H1 (cell line): ENCODE measurements at regions not wholly inside any gene's neighbourhood (a gene's known extent, or its start where the extent isn't known, plus 50 kb on each side); places are given as distances from the start of the nearest gene placed in this dataset.

ENCODE experiments used
- CTCF ChIA-PET: fragments of 300-600 bp; sonication (Branson Sonifier 250); formaldehyde crosslinking; loops from one replicate; lab custom pipeline; 2021; ENCODE audit not compliant: partially characterized antibody; lab: Charles Lee
- POLR2A ChIA-PET: fragments of 300-600 bp; sonication (Branson Sonifier 250); formaldehyde crosslinking; loops from one replicate; lab custom pipeline; 2021; ENCODE audit warnings: inconsistent platforms; ENCODE audit not compliant: partially characterized antibody; lab: Charles Lee
- DNase-seq, 2 experiments: peaks; one replicate each; pipeline versions ENCODE4 v3.0.0 to v3.0.0-alpha.2; 2010 to 2022; ENCODE audit warnings: low spot score in 2 of 2, low read depth in 1 of 2, mixed read lengths in 1 of 2
- FAIRE-seq: peaks from 2 replicates; lab custom pipeline; 2011; peaks lifted over from hg19 to GRCh38; lab: Jason Lieb, UNC
- H2AFZ ChIP-seq: 2 replicates; pipeline ENCODE4 v1.8.1; 2012; ENCODE audit warnings: low read length, inconsistent platforms
- H2AK5ac ChIP-seq: 2 replicates; pipeline ENCODE4 v1.6.1; 2013; ENCODE audit warnings: low read depth, low read length
- H2BK120ac ChIP-seq: replicated peaks from 2 replicates; pipeline ENCODE3; 2013; ENCODE audit warnings: low read depth, low read length, inconsistent platforms
- H2BK12ac ChIP-seq: 2 replicates; pipeline ENCODE4 v1.6.1; 2013; ENCODE audit warnings: low read depth, low read length
- H2BK15ac ChIP-seq: 2 replicates; pipeline ENCODE4 v1.6.1; 2013; ENCODE audit warnings: low read length
- H2BK20ac ChIP-seq: 2 replicates; pipeline ENCODE4 v1.6.1; 2013; ENCODE audit warnings: low read length
- H2BK5ac ChIP-seq: 2 replicates; pipeline ENCODE4 v1.6.1; 2013; ENCODE audit warnings: low read depth, low read length
- H3K14ac ChIP-seq: 2 replicates; pipeline ENCODE4 v1.6.1; 2013; ENCODE audit warnings: inconsistent platforms; ENCODE audit not compliant: insufficient read length
- H3K18ac ChIP-seq: 2 replicates; pipeline ENCODE4 v1.6.1; 2013; ENCODE audit warnings: low read length; ENCODE audit errors: extremely low read depth
- H3K23ac ChIP-seq: 2 replicates; pipeline ENCODE4 v1.6.1; 2013; ENCODE audit warnings: inconsistent platforms; ENCODE audit not compliant: insufficient read length
- H3K23me2 ChIP-seq: 2 replicates; pipeline ENCODE4 v1.6.1; 2013; ENCODE audit warnings: low read depth, low read length
- H3K27ac ChIP-seq: 2 replicates; pipeline ENCODE4 v1.6.1; 2011; ENCODE audit warnings: low read depth, low read length, inconsistent platforms
- H3K27me3 ChIP-seq, 4 experiments: replicated peaks in 1 of 4; 1 replicate in 1 of 4; 2 replicates in 3 of 4; pipeline versions ENCODE4 v1.6.1 to v1.8.1; 2011 to 2013; ENCODE audit warnings: low read length in 3 of 4, mild to moderate bottlenecking in 3 of 4, inconsistent platforms in 2 of 4, mixed read lengths in 2 of 4, moderate library complexity in 1 of 4; ENCODE audit not compliant: control insufficient read depth in 3 of 4, insufficient read depth in 3 of 4; ENCODE audit errors: extremely low read depth in 1 of 4
- H3K36me3 ChIP-seq, 4 experiments: 2 replicates each; pipeline versions ENCODE4 v1.6.1 to v1.8.1; 2011 to 2013; ENCODE audit warnings: mild to moderate bottlenecking in 4 of 4, low read length in 3 of 4, moderate library complexity in 2 of 4, control low read depth in 1 of 4, inconsistent platforms in 1 of 4; ENCODE audit not compliant: insufficient read depth in 4 of 4, control insufficient read depth in 2 of 4
- H3K4ac ChIP-seq: replicated peaks from 2 replicates; pipeline ENCODE3; 2013; ENCODE audit warnings: low read length, low read depth, mixed read lengths, inconsistent platforms; ENCODE audit not compliant: insufficient read length
- H3K4me1 ChIP-seq, 4 experiments: replicated peaks in 1 of 4; 1 replicate in 1 of 4; 2 replicates in 3 of 4; pipeline versions ENCODE4 v1.6.1 to v1.8.1; 2011 to 2013; ENCODE audit warnings: low read length in 3 of 4, inconsistent platforms in 2 of 4, mixed read lengths in 1 of 4; ENCODE audit not compliant: insufficient read depth in 4 of 4, control insufficient read depth in 3 of 4
- H3K4me2 ChIP-seq, 2 experiments: 2 replicates each; pipeline versions ENCODE4 v1.6.1 to v1.8.1; 2011 to 2013; ENCODE audit warnings: low read depth in 2 of 2, low read length in 2 of 2, control low read depth in 1 of 2, inconsistent platforms in 1 of 2, mild to moderate bottlenecking in 1 of 2; ENCODE audit not compliant: insufficient read depth in 1 of 2
- H3K4me3 ChIP-seq, 4 experiments: fragments of 200-600, 300-600 bp in 1 of 4; sonication (generic), shearing (Covaris generic), sonication (Bioruptor Twin) in 1 of 4; 2 replicates each; pipeline versions ENCODE4 v1.5.1 to v1.8.1; 2011 to 2016; ENCODE audit warnings: low read length in 4 of 4, low read depth in 3 of 4, control low read depth in 2 of 4, inconsistent platforms in 2 of 4, mild to moderate bottlenecking in 2 of 4, mixed read lengths in 1 of 4, moderate library complexity in 1 of 4; ENCODE audit not compliant: insufficient read depth in 2 of 4; ENCODE audit errors: extremely low read depth in 1 of 4
- H3K56ac ChIP-seq: replicated peaks from 2 replicates; pipeline ENCODE3; 2013; ENCODE audit warnings: low read depth, mild to moderate bottlenecking, mixed read lengths, low read length, inconsistent platforms; ENCODE audit not compliant: insufficient read length
- H3K79me1 ChIP-seq: 2 replicates; pipeline ENCODE4 v1.6.1; 2013; ENCODE audit warnings: low read depth, low read length, control low read depth
- H3K79me2 ChIP-seq, 2 experiments: 2 replicates each; pipeline versions ENCODE4 v1.6.1 to v1.8.1; 2012 to 2013; ENCODE audit warnings: low read length in 2 of 2, mild to moderate bottlenecking in 2 of 2, inconsistent platforms in 1 of 2; ENCODE audit not compliant: insufficient read depth in 2 of 2, control insufficient read depth in 1 of 2
- H3K9ac ChIP-seq, 4 experiments: replicated peaks in 1 of 4; 1 replicate in 1 of 4; 2 replicates in 3 of 4; pipeline versions ENCODE4 v1.6.1 to v1.8.1; 2011 to 2013; ENCODE audit warnings: low read depth in 3 of 4, low read length in 3 of 4, control low read depth in 2 of 4, mild to moderate bottlenecking in 2 of 4, moderate library complexity in 2 of 4, inconsistent platforms in 1 of 4; ENCODE audit errors: extremely low read depth in 1 of 4
- H3K9me3 ChIP-seq, 2 experiments: 2 replicates each; pipeline versions ENCODE4 v1.6.1 to v1.8.1; 2012 to 2013; ENCODE audit warnings: mild to moderate bottlenecking in 2 of 2, moderate library complexity in 2 of 2, control low read depth in 1 of 2, inconsistent platforms in 1 of 2, low read depth in 1 of 2, low read length in 1 of 2, mixed read lengths in 1 of 2; ENCODE audit not compliant: insufficient read depth in 2 of 2
- H4K20me1 ChIP-seq, 2 experiments: replicated peaks in 1 of 2; 2 replicates each; pipeline versions ENCODE3 to v1.8.1; 2011 to 2013; ENCODE audit warnings: inconsistent platforms in 2 of 2, low read length in 2 of 2, mild to moderate bottlenecking in 1 of 2; ENCODE audit not compliant: insufficient read depth in 2 of 2, control insufficient read depth in 1 of 2
- H4K5ac ChIP-seq: 2 replicates; pipeline ENCODE4 v1.6.1; 2013; ENCODE audit warnings: low read length, low read depth, mixed read lengths, inconsistent platforms; ENCODE audit not compliant: insufficient read length
- H4K8ac ChIP-seq: 2 replicates; pipeline ENCODE4 v1.8.0; 2013; ENCODE audit warnings: mild to moderate bottlenecking, moderate library complexity, low read length, inconsistent platforms; ENCODE audit not compliant: insufficient read depth; ENCODE audit errors: extremely low read depth
- H4K91ac ChIP-seq: replicated peaks from 2 replicates; pipeline ENCODE3; 2013; ENCODE audit warnings: low read length, mixed read lengths, inconsistent platforms; ENCODE audit not compliant: insufficient read length
- BCL11A ChIP-seq, 2 experiments: IDR thresholded peaks; one replicate each; pipeline ENCODE4 v1.6.1; 2011; ENCODE audit warnings: low read depth in 2 of 2, low read length in 2 of 2, mild to moderate bottlenecking in 2 of 2
- CBX5 ChIP-seq: fragments of 300-800, 300-1000 bp; sonication (generic); IDR thresholded peaks from 2 replicates; pipeline ENCODE4 v1.7.1; 2016; ENCODE audit warnings: antibody characterized with exemption, low read length, low read depth
- CHD1 ChIP-seq: IDR thresholded peaks from 2 replicates; pipeline ENCODE4 v1.6.1; 2012; ENCODE audit warnings: low read depth, low read length, improper control_type of control experiment
- FOSL1 ChIP-seq: IDR thresholded peaks from 2 replicates; pipeline ENCODE4 v1.6.1; 2011; ENCODE audit warnings: mild to moderate bottlenecking, low read depth, low read length, moderate library complexity; ENCODE audit not compliant: insufficient read depth
- HDAC2 ChIP-seq, 2 experiments: fragments of 300-600 bp in 1 of 2; sonication (generic) in 1 of 2; IDR thresholded peaks; 2 replicates each; pipeline ENCODE4 v1.6.1; 2011 to 2012; ENCODE audit warnings: low read depth in 2 of 2, low read length in 2 of 2, mild to moderate bottlenecking in 2 of 2, moderate library complexity in 2 of 2, borderline replicate concordance in 1 of 2, inconsistent platforms in 1 of 2
- PHF8 ChIP-seq: fragments of 200-600 bp; sonication (generic); conservative IDR thresholded peaks from 2 replicates; pipeline ENCODE4 v1.7.1; 2012; ENCODE audit warnings: low read depth, mild to moderate bottlenecking, inconsistent platforms, low read length, moderate library complexity
- POU5F1 ChIP-seq: IDR thresholded peaks from 2 replicates; pipeline ENCODE4 v1.6.1; 2011; ENCODE audit warnings: low read depth, mild to moderate bottlenecking, low read length, moderate library complexity
- RFX5 ChIP-seq: IDR thresholded peaks from 2 replicates; pipeline ENCODE4 v1.6.1; 2011; ENCODE audit warnings: low read depth, low read length, improper control_type of control experiment, borderline replicate concordance
- SAP30 ChIP-seq: fragments of 300-600 bp; sonication (generic); IDR thresholded peaks from 2 replicates; pipeline ENCODE4 v1.7.1; 2012; ENCODE audit warnings: low read length, moderate library complexity, mild to moderate bottlenecking, inconsistent platforms; ENCODE audit not compliant: insufficient read depth, insufficient replicate concordance
- SP2 ChIP-seq: IDR thresholded peaks from 2 replicates; pipeline ENCODE4 v1.6.1; 2012; ENCODE audit warnings: mild to moderate bottlenecking, low read length, inconsistent platforms
- TAF1 ChIP-seq: IDR thresholded peaks from 2 replicates; pipeline ENCODE4 v1.6.1; 2011; ENCODE audit warnings: mild to moderate bottlenecking, low read depth, low read length
- YY1 ChIP-seq: IDR thresholded peaks from 2 replicates; pipeline ENCODE4 v1.6.1; 2011; ENCODE audit warnings: low read depth, mild to moderate bottlenecking, low read length
- ZNF274 ChIP-seq: IDR thresholded peaks from 2 replicates; pipeline ENCODE4 v1.7.0; 2012; ENCODE audit warnings: low read length, borderline replicate concordance; ENCODE audit errors: extremely low read depth
- WGBS, 2 experiments: shearing (Covaris generic) in 1 of 2; methylation state at CpG; one replicate each; pipeline versions ENCODE4 v1.1.6 to v1.1.7; 2013 to 2015; ENCODE audit warnings: low lambda C conversion rate in 2 of 2, mixed read lengths in 2 of 2, inconsistent platforms in 1 of 2, low coverage in 1 of 2, missing lambda C conversion rate in 1 of 2; ENCODE audit not compliant: insufficient replicate concordance in 2 of 2, insufficient coverage in 1 of 2, insufficient read length in 1 of 2; ENCODE audit errors: extremely low coverage in 1 of 2, missing lambda C conversion rate in 1 of 2; 5-methylcytosine and 5-hydroxymethylcytosine counted together

DNA sequence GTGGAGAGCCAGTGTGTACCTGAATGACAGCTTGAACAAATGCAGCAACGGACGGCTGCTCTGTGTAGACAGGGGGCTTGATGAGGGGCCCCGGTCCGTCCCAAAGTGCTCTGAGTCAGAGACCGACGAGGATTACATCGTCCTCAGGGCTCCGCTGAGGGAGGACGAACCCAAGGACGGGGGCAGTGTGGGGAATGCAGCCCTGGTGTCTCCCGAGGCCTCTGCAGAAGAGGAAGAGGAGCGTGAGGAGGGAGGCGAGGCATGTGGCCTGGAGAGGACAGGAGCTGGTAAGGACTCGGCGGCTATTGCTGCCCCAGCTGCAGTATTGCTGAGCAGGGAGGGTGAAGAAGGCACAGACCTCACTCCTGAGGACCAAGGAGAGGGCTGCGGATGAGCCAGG lies 54.4 kb upstream of the WNT7A start:
- Histone ChIP-seq H3K9me3 (peaks cover 12 to 34% of the 10 kb centered on the region in 2 experiments), H3K56ac (no peak overlapping the region), H3K18ac (no peak overlapping the region), H4K8ac (no peak overlapping the region), H3K79me2 (no peaks in the 10 kb centered on the region), H4K5ac (no peak overlapping the region), H3K36me3 (no peaks in the 10 kb centered on the region), H3K4me2 (no peak overlapping the region), H2BK12ac (no peak overlapping the region)
- no peak for DNase-seq
- POLR2A ChIA-PET = no interaction called here
- TF ChIP-seq TAF1 = no peak
- TF ChIP-seq CHD1 = no peak
- TF ChIP-seq BCL11A (IDR thresholded peaks at IDR 0.05; ENCODE audit: low read depth in 2 of 2, low read length in 2 of 2) = no peak
- no peak for TF ChIP-seq SP2
- TF ChIP-seq ZNF274 = no peak
- TF ChIP-seq PHF8 = no peak
- TF ChIP-seq CBX5 = no peak
- TF ChIP-seq FOSL1 = no peak
- no peak for TF ChIP-seq YY1
- TF ChIP-seq RFX5 = no peak
- no peak for TF ChIP-seq SAP30
- TF ChIP-seq HDAC2 (IDR thresholded peaks at IDR 0.05; ENCODE audit: borderline replicate concordance in 1 of 2, low read depth in 2 of 2, low read length in 2 of 2) = no peak
- TF ChIP-seq POU5F1 = no peak
- TF ChIP-seq, all 59 proteins: peak for 0
- Histone ChIP-seq H4K91ac (no peak overlapping the region), H2BK120ac (no peak overlapping the region), H2BK20ac (no peak overlapping the region), H4K20me1 (no peaks in the 10 kb centered on the region), H3K9ac (no peak overlapping the region), H3K23me2 (peaks cover 7% of the 10 kb centered on the region; the same call in 1 of the 2 replicates), H3K27me3 (no peaks in the 10 kb centered on the region), H2AK5ac (no peak overlapping the region), H3K23ac (no peak overlapping the region), H3K27ac (no peak overlapping the region), H3K14ac (no peak overlapping the region), H2BK5ac (no peak overlapping the region), H3K4me3 (no peak overlapping the region), H2AFZ (no peak overlapping the region), H3K79me1 (no peaks in the 10 kb centered on the region), H3K4me1 (no peaks in the 10 kb centered on the region), H3K4ac (no peak overlapping the region), H2BK15ac (no peak overlapping the region)
- CTCF ChIA-PET = no interaction called here
- 90% methylated on average over 15 of the region's 16 CpGs; no CpG with 5 or more reads in 1 of the 2 experiments for WGBS, 2 experiments
- no peak for FAIRE-seq
